Gastrocnemius medialis (tissue), 4 donors: ENCODE measurements at regions not wholly inside any gene's neighbourhood (a gene's known extent, or its start where the extent isn't known, plus 50 kb on each side); places are given as distances from the start of the nearest gene placed in this dataset.
A peak's percentile ranks its signal among the peaks of the same experiment; 100 is the strongest.

Experiments
- ATAC-seq, 2 donors: fragments of 150-250 bp; one replicate each; pipeline ENCODE4 v1.9.1; 2016
- DNase-seq, 2 donors: peaks; one replicate each; pipeline ENCODE4 v3.0.0-alpha.2; 2019
- H3K27ac ChIP-seq, 4 donors: fragments of 200-600 bp; sonication (generic); 1 replicate in 1 of 4; 2 replicates in 3 of 4; pipeline ENCODE4 v1.5.1; 2016 to 2018; ENCODE audit warnings: mild to moderate bottlenecking in 2 of 4, moderate library complexity in 1 of 4
- H3K27me3 ChIP-seq, 3 donors: fragments of 200-600 bp; sonication (generic) in 2 of 3; 1 replicate in 1 of 3; 2 replicates in 2 of 3; pipeline versions ENCODE4 v1.5.1 to v1.6.0; 2016 to 2019; ENCODE audit warnings: mild to moderate bottlenecking in 1 of 3, moderate library complexity in 1 of 3
- H3K36me3 ChIP-seq, 2 donors: fragments of 200-600 bp; sonication (generic) in 1 of 2; one replicate each; pipeline ENCODE4 v1.5.1; 2017 to 2018
- H3K4me1 ChIP-seq, 2 donors: fragments of 200-600 bp; sonication (generic) in 1 of 2; one replicate each; pipeline ENCODE4 v1.5.1; 2016 to 2017; ENCODE audit warnings: mild to moderate bottlenecking in 2 of 2
- H3K4me3 ChIP-seq, 4 donors: fragments of 200-600 bp; sonication (generic) in 3 of 4; 1 replicate in 1 of 4; 2 replicates in 3 of 4; pipeline ENCODE4 v1.5.1; 2016 to 2019; ENCODE audit warnings: mild to moderate bottlenecking in 2 of 4
- H3K9me3 ChIP-seq, 3 donors: fragments of 200-600 bp; sonication (generic) in 2 of 3; 1 replicate in 1 of 3; 2 replicates in 2 of 3; pipeline ENCODE4 v1.5.1; 2016 to 2019
- CTCF ChIP-seq, 5 experiments: fragments of 450-650 bp in 3 of 5; fragments of 200-600 bp in 2 of 5; sonication (generic) in 2 of 5; IDR thresholded peaks in 4 of 5; conservative IDR thresholded peaks in 1 of 5; 1 replicate in 4 of 5; 2 replicates in 1 of 5; pipeline ENCODE4 v1.5.1; 2016 to 2019; ENCODE audit warnings: antibody characterized with exemption in 5 of 5, mild to moderate bottlenecking in 3 of 5, moderate library complexity in 3 of 5
- POLR2A ChIP-seq, 2 donors: fragments of 450-650 bp; IDR thresholded peaks; one replicate each; pipeline ENCODE4 v1.6.1; 2017; ENCODE audit warnings: antibody characterized with exemption in 2 of 2, mild to moderate bottlenecking in 2 of 2, moderate library complexity in 2 of 2
- in situ Hi-C, 4 donors: fragments of 200-750 bp; cut with MboI; loops; one replicate each; pipeline versions ENCODE4 v1.15.0 to v1.8.0; 2017; ENCODE audit warnings: low sequenced_read_pairs in 4 of 4
- intact Hi-C: fragments of 100-400 bp; cut with DNase I; formaldehyde crosslinking; loops from one replicate; pipeline ENCODE4 v1.15.1; 2023; ENCODE audit warnings: low total_unique reads

- in situ Hi-C loops (loop anchor here in 1 of 4 donors (25.0 kb wide), 1 partner anchor 622 kb away; no protein-coding TSS in a partner anchor), intact Hi-C loops (no loop called here)
- Histone ChIP-seq H3K4me1 (no peaks in the 10 kb centered on the region), H3K36me3 (no peaks in the 10 kb centered on the region), H3K4me3 (no peak overlapping the region), H3K27me3 (no peaks in the 10 kb centered on the region), H3K9me3 (no peaks in the 10 kb centered on the region), H3K27ac (no peak overlapping the region)
- no peak for DNase-seq
- TF ChIP-seq CTCF (IDR thresholded peaks at IDR 0.05 in 4 of 5, conservative IDR thresholded peaks at IDR 0.05 in 1 of 5) (no peak), POLR2A (IDR thresholded peaks at IDR 0.05) (no peak)
- no peak for ATAC-seq
Measured at GRCh38 chr20:40508821-40509220, 180.2 kb downstream of the MAFB start.

- in situ Hi-C loops (loop anchor here in 1 of 4 donors (25.0 kb wide), 1 partner anchor 619 kb away; no protein-coding TSS in a partner anchor), intact Hi-C loops (no loop called here)
- Histone ChIP-seq H3K4me1 (no peaks in the 10 kb centered on the region), H3K9me3 (no peaks in the 10 kb centered on the region), H3K27me3 (no peaks in the 10 kb centered on the region), H3K4me3 (no peak overlapping the region), H3K27ac (no peak overlapping the region), H3K36me3 (no peaks in the 10 kb centered on the region)
- TF ChIP-seq CTCF (IDR thresholded peaks at IDR 0.05 in 4 of 5, conservative IDR thresholded peaks at IDR 0.05 in 1 of 5): no peak
- TF ChIP-seq POLR2A (IDR thresholded peaks at IDR 0.05): no peak
- peak; percentile 81 to 89 for ATAC-seq
- peak; percentile 84 to 88 for DNase-seq
Measured at GRCh38 chr20:40506537-40506939, 182.5 kb downstream of the MAFB start.

- H3K4me3 ChIP-seq: no peak overlapping the region
- H3K27ac ChIP-seq: no peak overlapping the region
- H3K4me1 ChIP-seq: no peaks in the 10 kb centered on the region
- ATAC-seq (no peak), DNase-seq (peak in 1 of 2 donors; percentile 9)
- in situ Hi-C loops: loop anchor here in 1 of 4 donors (25.0 kb wide), 1 partner anchor 616 kb away; no protein-coding TSS in a partner anchor
- intact Hi-C loops: no loop called here
- no peaks in the 10 kb centered on the region for H3K27me3 ChIP-seq
- TF ChIP-seq POLR2A (IDR thresholded peaks at IDR 0.05): no peak
- no peak for TF ChIP-seq CTCF (IDR thresholded peaks at IDR 0.05 in 4 of 5, conservative IDR thresholded peaks at IDR 0.05 in 1 of 5)
- no peaks in the 10 kb centered on the region for H3K9me3 ChIP-seq
- H3K36me3 ChIP-seq: no peaks in the 10 kb centered on the region
Measured at GRCh38 chr20:40503119-40503518, 185.9 kb downstream of the MAFB start.

- TF ChIP-seq CTCF (IDR thresholded peaks at IDR 0.05 in 4 of 5, conservative IDR thresholded peaks at IDR 0.05 in 1 of 5) (no peak), POLR2A (IDR thresholded peaks at IDR 0.05) (no peak)
- ATAC-seq: no peak
- no peaks in the 10 kb centered on the region for H3K4me1 ChIP-seq
Measured at GRCh38 chr20:40502576-40502975, 186.5 kb downstream of the MAFB start.

GRCh38 chr20:40499391-40499790 lies 189.6 kb downstream of the MAFB start:
- H3K4me3 ChIP-seq: no peak overlapping the region
- no peaks in the 10 kb centered on the region for H3K36me3 ChIP-seq
- in situ Hi-C loops (loop anchor here in 1 of 4 donors (25.0 kb wide), 1 partner anchor 112 kb away; no protein-coding TSS in a partner anchor), intact Hi-C loops (no loop called here)
- DNase-seq (no peak), ATAC-seq (no peak)
- H3K27ac ChIP-seq: no peak overlapping the region
- H3K4me1 ChIP-seq: no peaks in the 10 kb centered on the region
- TF ChIP-seq POLR2A (IDR thresholded peaks at IDR 0.05): no peak
- no peak for TF ChIP-seq CTCF (IDR thresholded peaks at IDR 0.05 in 4 of 5, conservative IDR thresholded peaks at IDR 0.05 in 1 of 5)
- no peaks in the 10 kb centered on the region for H3K27me3 ChIP-seq
- no peaks in the 10 kb centered on the region for H3K9me3 ChIP-seq

More at GRCh38 chr20:40502576-40502975, 186.5 kb downstream of the MAFB start:
- H3K4me3 ChIP-seq: no peak overlapping the region
- H3K27ac ChIP-seq: no peak overlapping the region
- intact Hi-C loops (no loop called here), in situ Hi-C loops (loop anchor here in 1 of 4 donors (25.0 kb wide), 1 partner anchor 615 kb away; no protein-coding TSS in a partner anchor)
- H3K9me3 ChIP-seq: no peaks in the 10 kb centered on the region
- no peak for DNase-seq
- H3K36me3 ChIP-seq: no peaks in the 10 kb centered on the region
- H3K27me3 ChIP-seq: no peaks in the 10 kb centered on the region
